K562 (cell line): ENCODE measurements at regions not wholly inside any gene's neighbourhood (a gene's known extent, or its start where the extent isn't known, plus 50 kb on each side); places are given as distances from the start of the nearest gene placed in this dataset.

ENCODE experiments used
- EZH2 ChIP-seq: IDR thresholded peaks from 2 replicates; pipeline ENCODE4 v1.6.1; 2012; ENCODE audit warnings: low read depth, mild to moderate bottlenecking, inconsistent platforms, low read length, borderline replicate concordance
- MEIS2 ChIP-seq: fragments of 450-650 bp; IDR thresholded peaks from 2 replicates; pipeline ENCODE4 v1.6.1; 2014; ENCODE audit warnings: mild to moderate bottlenecking; ENCODE audit not compliant: partially characterized antibody
- TCF7L2 ChIP-seq: fragments of 150-350 bp; IDR thresholded peaks from 2 replicates; pipeline ENCODE4 v1.6.1; 2016; ENCODE audit warnings: low read depth, mild to moderate bottlenecking, low read length, moderate library complexity
- TF ChIP-seq, protein P1 (sequence below): sonication (generic); formaldehyde crosslinking; IDR thresholded peaks from 2 replicates; pipeline ENCODE4 v1.8.0; 2022; ENCODE audit warnings: mild to moderate bottlenecking, missing genetic modification reagents, borderline replicate concordance

- TF ChIP-seq, protein P1, sequence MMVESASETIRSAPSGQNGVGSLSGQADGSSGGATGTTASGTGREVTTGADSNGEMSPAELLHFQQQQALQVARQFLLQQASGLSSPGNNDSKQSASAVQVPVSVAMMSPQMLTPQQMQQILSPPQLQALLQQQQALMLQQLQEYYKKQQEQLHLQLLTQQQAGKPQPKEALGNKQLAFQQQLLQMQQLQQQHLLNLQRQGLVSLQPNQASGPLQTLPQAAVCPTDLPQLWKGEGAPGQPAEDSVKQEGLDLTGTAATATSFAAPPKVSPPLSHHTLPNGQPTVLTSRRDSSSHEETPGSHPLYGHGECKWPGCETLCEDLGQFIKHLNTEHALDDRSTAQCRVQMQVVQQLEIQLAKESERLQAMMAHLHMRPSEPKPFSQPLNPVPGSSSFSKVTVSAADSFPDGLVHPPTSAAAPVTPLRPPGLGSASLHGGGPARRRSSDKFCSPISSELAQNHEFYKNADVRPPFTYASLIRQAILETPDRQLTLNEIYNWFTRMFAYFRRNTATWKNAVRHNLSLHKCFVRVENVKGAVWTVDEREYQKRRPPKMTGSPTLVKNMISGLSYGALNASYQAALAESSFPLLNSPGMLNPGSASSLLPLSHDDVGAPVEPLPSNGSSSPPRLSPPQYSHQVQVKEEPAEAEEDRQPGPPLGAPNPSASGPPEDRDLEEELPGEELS (CRISPR knock-in tag): no peak
- TF ChIP-seq MEIS2 (no peak), TCF7L2 (no peak), EZH2 (no peak)
Observed at GRCh38 chr6:169344750-169345065, 91.1 kb upstream of the THBS2 start.
